Liver (tissue), 8 donors: ENCODE measurements at regions not wholly inside any gene's neighbourhood (a gene's known extent, or its start where the extent isn't known, plus 50 kb on each side); places are given as distances from the start of the nearest gene placed in this dataset.

Experiments
- DNase-seq: peaks from one replicate; pipeline ENCODE4 v3.0.0-alpha.2; 2017; ENCODE audit warnings: low spot score
- H3K27ac ChIP-seq, 2 donors: one replicate each; pipeline ENCODE4 v1.7.0; 2013; ENCODE audit warnings: inconsistent platforms in 2 of 2, low read length in 2 of 2, control low read depth in 1 of 2, low read depth in 1 of 2, mild to moderate bottlenecking in 1 of 2
- H3K27me3 ChIP-seq, 4 donors: one replicate each; pipeline versions ENCODE4 v1.6.1 to v1.7.0; 2013; ENCODE audit warnings: low read length in 3 of 4, inconsistent platforms in 1 of 4, mild to moderate bottlenecking in 1 of 4, moderate library complexity in 1 of 4; ENCODE audit not compliant: control insufficient read depth in 4 of 4, insufficient read depth in 4 of 4
- H3K36me3 ChIP-seq, 4 donors: one replicate each; pipeline versions ENCODE4 v1.6.1 to v1.7.0; 2013; ENCODE audit warnings: low read length in 3 of 4, mild to moderate bottlenecking in 3 of 4, low read depth in 1 of 4, moderate library complexity in 1 of 4; ENCODE audit not compliant: control insufficient read depth in 4 of 4, insufficient read depth in 3 of 4
- H3K4me1 ChIP-seq, 4 donors: one replicate each; pipeline versions ENCODE4 v1.6.1 to v1.7.0; 2013; ENCODE audit warnings: low read length in 3 of 4, mild to moderate bottlenecking in 3 of 4, moderate library complexity in 1 of 4; ENCODE audit not compliant: control insufficient read depth in 4 of 4, insufficient read depth in 4 of 4
- H3K4me3 ChIP-seq, 3 donors: one replicate each; pipeline versions ENCODE4 v1.6.1 to v1.7.0; 2013; ENCODE audit warnings: low read length in 3 of 3, control low read depth in 1 of 3, low read depth in 1 of 3, mild to moderate bottlenecking in 1 of 3
- H3K9ac ChIP-seq, 2 donors: one replicate each; pipeline ENCODE4 v1.7.0; 2013; ENCODE audit warnings: low read length in 2 of 2, mild to moderate bottlenecking in 2 of 2, moderate library complexity in 2 of 2, control low read depth in 1 of 2, low read depth in 1 of 2
- H3K9me3 ChIP-seq, 4 donors: one replicate each; pipeline versions ENCODE4 v1.6.1 to v1.7.0; 2013; ENCODE audit warnings: low read length in 3 of 4; ENCODE audit not compliant: control insufficient read depth in 4 of 4
- ATF3 ChIP-seq: IDR thresholded peaks from 2 replicates; pipeline ENCODE4 v1.6.1; 2016; ENCODE audit warnings: antibody characterized with exemption
- CTCF ChIP-seq: fragments of 150-350 bp; IDR thresholded peaks from 2 replicates; pipeline ENCODE4 v1.5.1; 2017; ENCODE audit warnings: improper control_type of control experiment, low read depth, low read length; ENCODE audit not compliant: missing input control
- EGR1 ChIP-seq, 2 donors: IDR thresholded peaks; 2 replicates each; pipeline ENCODE4 v1.6.1; 2016 to 2018; ENCODE audit warnings: antibody characterized with exemption in 2 of 2, low read depth in 2 of 2
- FOXA1 ChIP-seq: IDR thresholded peaks from 2 replicates; pipeline ENCODE4 v1.6.1; 2016; ENCODE audit warnings: antibody characterized with exemption
- FOXA2 ChIP-seq: IDR thresholded peaks from 2 replicates; pipeline ENCODE4 v1.6.1; 2016; ENCODE audit warnings: antibody characterized with exemption
- GABPA ChIP-seq, 2 donors: IDR thresholded peaks in 1 of 2; conservative IDR thresholded peaks in 1 of 2; 2 replicates each; pipeline ENCODE4 v1.6.1; 2016; ENCODE audit warnings: antibody characterized with exemption in 2 of 2, mild to moderate bottlenecking in 1 of 2, moderate library complexity in 1 of 2
- HNF4G ChIP-seq: IDR thresholded peaks from 2 replicates; pipeline ENCODE4 v1.6.1; 2016; ENCODE audit warnings: antibody characterized with exemption
- JUND ChIP-seq, 2 donors: IDR thresholded peaks; 2 replicates each; pipeline ENCODE4 v1.6.1; 2016; ENCODE audit warnings: antibody characterized with exemption in 2 of 2
- MAX ChIP-seq: IDR thresholded peaks from 2 replicates; pipeline ENCODE4 v1.6.1; 2016; ENCODE audit warnings: antibody characterized with exemption
- NR2F2 ChIP-seq: IDR thresholded peaks from 2 replicates; pipeline ENCODE4 v1.6.1; 2016; ENCODE audit warnings: antibody characterized with exemption
- RAD21 ChIP-seq, 2 donors: IDR thresholded peaks; 2 replicates each; pipeline ENCODE4 v1.6.1; 2016; ENCODE audit warnings: antibody characterized with exemption in 2 of 2, mild to moderate bottlenecking in 2 of 2
- REST ChIP-seq: IDR thresholded peaks from 2 replicates; pipeline ENCODE4 v1.6.1; 2016; ENCODE audit warnings: antibody characterized with exemption, mild to moderate bottlenecking
- RXRA ChIP-seq, 2 donors: IDR thresholded peaks; 2 replicates each; pipeline ENCODE4 v1.6.1; 2017 to 2018; ENCODE audit warnings: antibody characterized with exemption in 2 of 2, mild to moderate bottlenecking in 1 of 2
- SP1 ChIP-seq: IDR thresholded peaks from 2 replicates; pipeline ENCODE4 v1.6.1; 2018; ENCODE audit warnings: antibody characterized with exemption, mild to moderate bottlenecking
- TAF1 ChIP-seq: conservative IDR thresholded peaks from 2 replicates; pipeline ENCODE4 v1.6.1; 2016; ENCODE audit warnings: antibody characterized with exemption, mild to moderate bottlenecking
- YY1 ChIP-seq: IDR thresholded peaks from 2 replicates; pipeline ENCODE4 v1.6.1; 2016; ENCODE audit warnings: antibody characterized with exemption, mild to moderate bottlenecking
- ZBTB33 ChIP-seq: IDR thresholded peaks from 2 replicates; pipeline ENCODE4 v1.6.1; 2016; ENCODE audit warnings: antibody characterized with exemption
- WGBS: extraction: QIAGEN DNeasy Blood & Tissue Kit; methylation state at CpG from one replicate; pipeline ENCODE4 v1.1.7; 2013; 5-methylcytosine and 5-hydroxymethylcytosine counted together
- donor health status: healthy.
- donor health status: healthy.
- donor health status: healthy.
- donor health status: healthy.
- donor health status: healthy.

- WGBS: 65% methylated on average over 4 of the region's 4 CpGs
Measured at GRCh38 chr4:176879380-176880116, 86.8 kb upstream of the VEGFC start.

GRCh38 chr4:176882206-176882605 lies 89.5 kb upstream of the VEGFC start:
- Histone ChIP-seq H3K9me3 (no peaks in the 10 kb centered on the region), H3K36me3 (no peaks in the 10 kb centered on the region), H3K9ac (no peak overlapping the region), H3K4me1 (no peaks in the 10 kb centered on the region), H3K4me3 (no peak overlapping the region), H3K27me3 (peaks cover 0 to 4% (median 0%) of the 10 kb centered on the region in 4 donors), H3K27ac (no peak overlapping the region)
- TF ChIP-seq RAD21 (IDR thresholded peaks at IDR 0.05) (no peak), NR2F2 (no peak), REST (no peak), FOXA2 (no peak), ATF3 (no peak), RXRA (IDR thresholded peaks at IDR 0.05) (no peak), CTCF (no peak), ZBTB33 (no peak), MAX (no peak), EGR1 (IDR thresholded peaks at IDR 0.05; ENCODE audit: low read depth in 2 of 2) (no peak), HNF4G (no peak), TAF1 (no peak), YY1 (no peak), JUND (IDR thresholded peaks at IDR 0.05) (no peak), GABPA (IDR thresholded peaks at IDR 0.05 in 1 of 2, conservative IDR thresholded peaks at IDR 0.05 in 1 of 2) (no peak), SP1 (no peak), FOXA1 (no peak)
- whole genome bisulfite sequencing: 70% methylated on average over 2 of the region's 2 CpGs
- DNase-seq: no peak

More at GRCh38 chr4:176879380-176880116, 86.8 kb upstream of the VEGFC start:
- no peak overlapping the region for H3K9ac ChIP-seq
- DNase-seq: no peak
- H3K36me3 ChIP-seq: no peaks in the 10 kb centered on the region
- no peak for TF ChIP-seq ZBTB33
- peaks cover 0 to 4% (median 0%) of the 10 kb centered on the region in 4 donors for H3K27me3 ChIP-seq
- no peak overlapping the region for H3K4me3 ChIP-seq
- no peaks in the 10 kb centered on the region for H3K9me3 ChIP-seq
- no peak overlapping the region for H3K27ac ChIP-seq
- H3K4me1 ChIP-seq: no peaks in the 10 kb centered on the region
